ENCODE measurements at regions not wholly inside any gene's neighbourhood (a gene's known extent, or its start where the extent isn't known, plus 50 kb on each side); places are given as distances from the start of the nearest gene placed in this dataset.

DNA sequence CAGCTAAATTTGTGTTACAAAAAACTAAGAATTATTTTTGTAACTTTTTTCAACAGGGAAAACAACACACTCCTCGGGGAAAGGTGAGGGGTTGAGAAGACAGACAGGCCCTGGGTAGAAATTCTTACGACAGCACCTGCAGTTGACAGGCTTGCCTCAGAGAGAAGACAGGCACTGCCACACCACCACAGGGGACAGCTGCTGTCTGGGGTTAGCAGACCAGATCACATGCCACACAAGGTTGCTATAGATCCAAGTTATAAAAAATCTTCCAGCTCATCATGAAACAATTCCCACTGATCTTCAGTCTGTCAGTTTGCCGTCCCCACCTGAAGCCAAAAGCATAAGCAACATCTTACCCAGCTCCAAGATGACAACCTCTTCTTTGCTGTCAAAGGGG, 143.2 kb upstream of the ZCCHC13 start:
- H3K27me3 ChIP-seq (replicated peaks) = no peaks in the 10 kb centered on the region
- DNase-seq = no peak
- no peak overlapping the region for H3K4me3 ChIP-seq (ENCODE audit: low read depth, low read length)
- TF ChIP-seq, protein P1, sequence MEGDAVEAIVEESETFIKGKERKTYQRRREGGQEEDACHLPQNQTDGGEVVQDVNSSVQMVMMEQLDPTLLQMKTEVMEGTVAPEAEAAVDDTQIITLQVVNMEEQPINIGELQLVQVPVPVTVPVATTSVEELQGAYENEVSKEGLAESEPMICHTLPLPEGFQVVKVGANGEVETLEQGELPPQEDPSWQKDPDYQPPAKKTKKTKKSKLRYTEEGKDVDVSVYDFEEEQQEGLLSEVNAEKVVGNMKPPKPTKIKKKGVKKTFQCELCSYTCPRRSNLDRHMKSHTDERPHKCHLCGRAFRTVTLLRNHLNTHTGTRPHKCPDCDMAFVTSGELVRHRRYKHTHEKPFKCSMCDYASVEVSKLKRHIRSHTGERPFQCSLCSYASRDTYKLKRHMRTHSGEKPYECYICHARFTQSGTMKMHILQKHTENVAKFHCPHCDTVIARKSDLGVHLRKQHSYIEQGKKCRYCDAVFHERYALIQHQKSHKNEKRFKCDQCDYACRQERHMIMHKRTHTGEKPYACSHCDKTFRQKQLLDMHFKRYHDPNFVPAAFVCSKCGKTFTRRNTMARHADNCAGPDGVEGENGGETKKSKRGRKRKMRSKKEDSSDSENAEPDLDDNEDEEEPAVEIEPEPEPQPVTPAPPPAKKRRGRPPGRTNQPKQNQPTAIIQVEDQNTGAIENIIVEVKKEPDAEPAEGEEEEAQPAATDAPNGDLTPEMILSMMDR (IDR thresholded peaks at IDR 0.05; ENCODE audit: low read depth, low read length, missing control alignments) = no peak
- H3K36me3 ChIP-seq (replicated peaks) = no peaks in the 10 kb centered on the region
- no peak overlapping the region for H3K27ac ChIP-seq
- in situ Hi-C loops (cut with HindIII; ENCODE audit: low pct_ligation_motif_present, low sequenced_read_pairs) = no loop called here

DNA sequence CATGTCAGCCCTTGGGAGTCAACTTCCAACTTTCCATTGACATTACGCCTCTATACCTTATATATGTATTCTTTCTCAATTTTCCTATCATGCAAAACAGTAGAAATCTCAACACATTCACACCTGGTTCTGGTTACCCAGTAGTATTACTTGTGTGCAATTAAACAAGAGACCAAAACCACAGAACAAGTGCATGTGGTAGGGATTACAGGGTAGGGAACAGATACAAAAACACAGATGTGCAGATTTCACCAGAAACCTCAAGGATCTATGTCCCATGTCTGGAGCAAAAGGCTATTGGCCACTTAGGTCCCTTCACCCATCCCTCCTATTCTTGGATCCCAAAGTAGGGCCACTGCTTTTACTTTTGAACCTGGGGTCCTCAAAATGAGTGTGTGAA, 143.6 kb upstream of the ZCCHC13 start:
- no peaks in the 10 kb centered on the region for H3K36me3 ChIP-seq (replicated peaks)
- in situ Hi-C loops (cut with HindIII; ENCODE audit: low pct_ligation_motif_present, low sequenced_read_pairs) = no loop called here
- TF ChIP-seq, protein P1 (IDR thresholded peaks at IDR 0.05; ENCODE audit: low read depth, low read length, missing control alignments) = no peak
- DNase-seq = no peak
- no peak overlapping the region for H3K27ac ChIP-seq
- no peak overlapping the region for H3K4me3 ChIP-seq (ENCODE audit: low read depth, low read length)
- no peaks in the 10 kb centered on the region for H3K27me3 ChIP-seq (replicated peaks)

GRCh38 chrX:74147439-74147838, 156.5 kb upstream of the ZCCHC13 start:
- no peak for DNase-seq
- in situ Hi-C loops (cut with HindIII; ENCODE audit: low pct_ligation_motif_present, low sequenced_read_pairs) = no loop called here
- TF ChIP-seq, protein P1 (IDR thresholded peaks at IDR 0.05; ENCODE audit: low read depth, low read length, missing control alignments) = no peak
- Histone ChIP-seq H3K36me3 (replicated peaks) (no peaks in the 10 kb centered on the region), H3K27ac (no peak overlapping the region), H3K27me3 (replicated peaks) (no peaks in the 10 kb centered on the region), H3K4me3 (ENCODE audit: low read depth, low read length) (no peak overlapping the region)

DNA sequence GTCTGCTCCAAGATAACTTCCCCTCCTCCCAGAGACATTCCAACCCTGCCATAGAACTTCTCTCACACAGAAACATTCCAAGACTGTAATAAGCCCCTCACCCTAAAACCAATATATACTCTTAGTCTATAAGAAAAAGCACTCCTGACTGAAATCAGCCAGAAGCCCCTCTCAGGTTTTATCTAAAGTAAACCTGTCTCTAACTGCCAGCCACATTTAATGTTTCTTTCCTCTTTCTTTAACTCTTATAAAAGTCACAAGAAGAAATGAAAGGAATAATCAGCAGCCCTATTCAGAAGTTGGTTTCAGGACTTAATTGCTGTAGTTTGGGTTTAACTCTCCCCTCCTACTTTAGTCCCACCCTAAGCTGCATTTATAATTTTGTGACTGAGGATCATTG, 165.0 kb upstream of the ZCCHC13 start:
- Histone ChIP-seq H3K36me3 (replicated peaks) (no peaks in the 10 kb centered on the region), H3K27me3 (replicated peaks) (no peaks in the 10 kb centered on the region), H3K27ac (no peak overlapping the region), H3K4me3 (ENCODE audit: low read depth, low read length) (no peak overlapping the region)
- in situ Hi-C loops (cut with HindIII; ENCODE audit: low pct_ligation_motif_present, low sequenced_read_pairs) = loop anchor here (10.0 kb wide), 1 partner anchor 284 kb away; the partner anchor contains the start of gene XIST
- TF ChIP-seq, protein P1 (IDR thresholded peaks at IDR 0.05; ENCODE audit: low read depth, low read length, missing control alignments) = no peak
- no peak for DNase-seq

- Histone ChIP-seq H3K27me3 (replicated peaks) (no peaks in the 10 kb centered on the region), H3K36me3 (replicated peaks) (no peaks in the 10 kb centered on the region), H3K27ac (no peak overlapping the region), H3K4me3 (ENCODE audit: low read depth, low read length) (no peak overlapping the region)
- TF ChIP-seq, protein P1 (IDR thresholded peaks at IDR 0.05; ENCODE audit: low read depth, low read length, missing control alignments) = peak; percentile 64
- in situ Hi-C loops (cut with HindIII; ENCODE audit: low pct_ligation_motif_present, low sequenced_read_pairs) = loop anchor here (10.0 kb wide), 1 partner anchor 278 kb away; the partner anchor contains the start of gene XIST
- DNase-seq = peak; percentile 60
These were observed 170.7 kb upstream of the ZCCHC13 start for GRCh38 chrX:74133156-74133796.

GRCh38 chrX:74132280-74132679, 171.7 kb upstream of the ZCCHC13 start:
- H3K36me3 ChIP-seq (replicated peaks) = no peaks in the 10 kb centered on the region
- H3K27ac ChIP-seq = no peak overlapping the region
- H3K4me3 ChIP-seq (ENCODE audit: low read depth, low read length) = no peak overlapping the region
- in situ Hi-C loops (cut with HindIII; ENCODE audit: low pct_ligation_motif_present, low sequenced_read_pairs) = loop anchor here (10.0 kb wide), 1 partner anchor 277 kb away; the partner anchor contains the start of gene XIST
- DNase-seq = no peak
- TF ChIP-seq, protein P1 (IDR thresholded peaks at IDR 0.05; ENCODE audit: low read depth, low read length, missing control alignments) = no peak
- H3K27me3 ChIP-seq (replicated peaks) = no peaks in the 10 kb centered on the region

Measured in brain microvascular endothelial cell (primary cell).